Mesothelial cell of epicardium (in vitro differentiated cells): ENCODE measurements at regions not wholly inside any gene's neighbourhood (a gene's known extent, or its start where the extent isn't known, plus 50 kb on each side); places are given as distances from the start of the nearest gene placed in this dataset.

Experiments used
- DNase-seq, 2 experiments: peaks; one replicate each; pipeline ENCODE4 v3.0.0; 2021; ENCODE audit warnings: low spot score in 2 of 2; ENCODE audit not compliant: unreplicated experiment in 2 of 2
- H3K27ac Mint-ChIP-seq: 2 replicates; pipeline ENCODE4 v1.8.0; 2021; ENCODE audit warnings: mixed read lengths
- H3K27me3 Mint-ChIP-seq: 2 replicates; pipeline ENCODE4 v1.8.0; 2021; ENCODE audit warnings: low read depth, mixed read lengths
- H3K36me3 Mint-ChIP-seq: 2 replicates; pipeline ENCODE4 v1.8.0; 2021; ENCODE audit warnings: mixed read lengths
- H3K4me1 Mint-ChIP-seq: 2 replicates; pipeline ENCODE4 v1.8.0; 2021; ENCODE audit warnings: mixed read lengths
- H3K4me3 Mint-ChIP-seq: 2 replicates; pipeline ENCODE4 v1.8.0; 2021; ENCODE audit warnings: mild to moderate bottlenecking, moderate library complexity, mixed read lengths
- H3K9me3 Mint-ChIP-seq: 2 replicates; pipeline ENCODE4 v1.8.0; 2021; ENCODE audit warnings: mixed read lengths
- CTCF ChIP-seq: fragments of 200-600 bp; sonication (generic); IDR thresholded peaks from one replicate; pipeline ENCODE4 v1.5.0; 2021; ENCODE audit warnings: antibody characterized with exemption; ENCODE audit not compliant: unreplicated experiment

DNA sequence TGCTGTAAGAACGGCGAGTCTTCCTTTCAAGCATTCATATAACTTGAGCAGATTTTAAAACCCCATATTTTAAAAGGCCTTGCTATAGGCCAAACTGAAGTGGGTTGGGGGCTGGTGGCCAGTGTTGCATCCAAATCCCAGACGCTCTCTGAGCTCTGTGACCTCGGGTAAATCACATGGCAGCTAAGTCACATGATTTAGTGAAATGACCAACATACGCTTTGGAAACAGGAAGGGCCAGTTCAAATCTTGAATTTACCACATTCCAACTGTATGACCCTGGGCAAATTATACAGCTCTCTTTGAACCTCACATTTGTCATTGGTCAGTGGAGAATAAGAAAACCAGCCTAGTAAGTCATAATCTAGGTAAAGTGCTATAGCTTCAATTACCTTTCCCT, 519.3 kb downstream of the HAPSTR1 start:
- peaks cover 6% of the 10 kb centered on the region for H3K4me1 Mint-ChIP-seq
- TF ChIP-seq CTCF: no peak
- no peak overlapping the region for H3K4me3 Mint-ChIP-seq
- no peaks in the 10 kb centered on the region for H3K36me3 Mint-ChIP-seq
- no peak for DNase-seq
- no peak overlapping the region for H3K27ac Mint-ChIP-seq
- H3K9me3 Mint-ChIP-seq: no peaks in the 10 kb centered on the region
- no peaks in the 10 kb centered on the region for H3K27me3 Mint-ChIP-seq

GRCh38 chr16:9612267-9612666, 520.8 kb downstream of the HAPSTR1 start:
- Mint-ChIP-seq H3K9me3 (no peaks in the 10 kb centered on the region), H3K36me3 (no peaks in the 10 kb centered on the region), H3K27me3 (no peaks in the 10 kb centered on the region), H3K4me1 (peaks cover 6% of the 10 kb centered on the region), H3K4me3 (no peak overlapping the region), H3K27ac (no peak overlapping the region)
- no peak for TF ChIP-seq CTCF
- no peak for DNase-seq

DNA sequence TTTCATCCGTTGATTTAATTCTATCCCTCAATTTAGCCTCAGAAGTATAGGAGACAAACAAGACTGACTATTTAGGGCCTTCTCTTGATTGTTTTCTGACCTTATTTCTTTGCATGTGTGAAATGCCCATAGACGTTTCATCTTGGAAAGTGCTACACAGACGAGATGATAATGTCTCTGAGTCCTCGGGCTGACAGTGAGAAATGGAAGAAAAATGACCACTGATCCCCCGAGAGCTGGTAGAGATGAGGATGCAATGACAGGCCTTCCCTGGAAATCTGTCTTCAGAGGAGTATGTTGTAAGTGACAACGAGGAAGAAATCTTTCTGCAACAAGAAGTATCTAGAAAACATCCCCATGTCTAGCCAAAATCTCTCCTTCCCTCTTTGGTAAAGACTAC, 522.9 kb downstream of the HAPSTR1 start:
- peaks cover 5% of the 10 kb centered on the region for H3K9me3 Mint-ChIP-seq
- DNase-seq: no peak

GRCh38 chr16:9622268-9622667, 530.8 kb downstream of the HAPSTR1 start:
- H3K27me3 Mint-ChIP-seq: peaks cover 11% of the 10 kb centered on the region
- no peak overlapping the region for H3K27ac Mint-ChIP-seq
- no peak for TF ChIP-seq CTCF
- H3K4me1 Mint-ChIP-seq: no peaks in the 10 kb centered on the region
- H3K9me3 Mint-ChIP-seq: peaks cover 15% of the 10 kb centered on the region
- no peak overlapping the region for H3K4me3 Mint-ChIP-seq
- H3K36me3 Mint-ChIP-seq: no peaks in the 10 kb centered on the region
- DNase-seq: no peak

More for the DNA sequence above, 522.9 kb downstream of the HAPSTR1 start:
- Mint-ChIP-seq H3K4me1 (peaks cover 6% of the 10 kb centered on the region), H3K27me3 (peaks cover 2% of the 10 kb centered on the region), H3K4me3 (no peak overlapping the region), H3K36me3 (no peaks in the 10 kb centered on the region), H3K27ac (no peak overlapping the region)
- no peak for TF ChIP-seq CTCF

DNA sequence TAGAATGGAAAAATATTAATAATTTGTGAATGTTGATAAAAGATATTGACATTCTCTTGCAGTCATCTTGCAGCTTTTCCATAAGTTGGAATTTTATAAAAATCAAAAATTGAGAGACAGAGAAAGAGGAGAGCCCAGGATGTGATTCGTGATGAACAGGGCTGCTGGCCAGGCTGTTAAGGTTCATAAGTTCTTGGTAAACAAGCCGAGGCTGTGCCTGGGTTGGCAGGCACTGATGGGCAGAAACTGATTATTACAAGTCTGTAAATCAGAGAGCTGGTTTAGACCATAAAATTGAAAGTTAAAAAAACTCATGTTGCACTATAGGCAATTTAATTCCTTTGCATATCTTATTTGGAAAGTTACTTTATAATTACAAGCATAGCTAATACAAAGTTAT, 533.7 kb downstream of the HAPSTR1 start:
- TF ChIP-seq CTCF: no peak
- H3K36me3 Mint-ChIP-seq: no peaks in the 10 kb centered on the region
- no peaks in the 10 kb centered on the region for H3K4me1 Mint-ChIP-seq
- H3K4me3 Mint-ChIP-seq: no peak overlapping the region
- H3K9me3 Mint-ChIP-seq: peaks cover 3% of the 10 kb centered on the region
- H3K27ac Mint-ChIP-seq: no peak overlapping the region
- DNase-seq: no peak
- H3K27me3 Mint-ChIP-seq: peaks cover 10% of the 10 kb centered on the region

DNA sequence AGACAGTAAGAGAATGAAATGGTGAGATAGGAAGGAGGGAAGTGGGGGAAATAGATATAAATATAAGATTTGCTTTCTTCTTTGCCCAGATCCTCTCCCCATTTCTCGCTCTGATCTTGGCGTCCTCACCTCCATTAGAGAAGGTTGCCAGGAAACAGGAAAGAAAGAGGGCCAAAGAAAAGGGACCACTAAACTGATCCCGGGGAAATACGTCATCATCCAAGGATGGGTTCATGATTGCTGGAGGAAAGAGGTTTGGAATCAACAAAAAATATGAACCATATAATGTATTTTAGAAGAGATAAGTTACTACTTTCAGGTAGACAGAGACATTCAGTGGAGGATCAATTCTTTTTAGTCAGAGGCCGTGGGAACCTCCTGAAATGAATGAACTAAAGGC, 536.0 kb downstream of the HAPSTR1 start:
- Mint-ChIP-seq H3K4me3 (no peak overlapping the region), H3K4me1 (no peaks in the 10 kb centered on the region), H3K9me3 (peaks cover 8% of the 10 kb centered on the region), H3K36me3 (no peaks in the 10 kb centered on the region), H3K27ac (no peak overlapping the region), H3K27me3 (peaks cover 10% of the 10 kb centered on the region)
- TF ChIP-seq CTCF: no peak
- DNase-seq: no peak
